Esophagus muscularis mucosa (tissue), 3 donors: ENCODE measurements at regions not wholly inside any gene's neighbourhood (a gene's known extent, or its start where the extent isn't known, plus 50 kb on each side); places are given as distances from the start of the nearest gene placed in this dataset.
"Not testable (repeated sequence)": the region's sequence is repeated elsewhere in the genome, so short reads cannot be mapped to it uniquely, and the experiment has no call there.

Source experiments
- POLR2A ChIP-seq: fragments of 450-650 bp; IDR thresholded peaks from one replicate; pipeline ENCODE4 v1.6.1; 2017; ENCODE audit warnings: antibody characterized with exemption, moderate library complexity, mild to moderate bottlenecking, low read depth
- TF ChIP-seq, protein P1 (sequence below), 3 experiments: fragments of 200-600 bp in 2 of 3; fragments of 450-650 bp in 1 of 3; sonication (generic) in 2 of 3; IDR thresholded peaks; one replicate each; pipeline ENCODE4 v1.5.1; 2017 to 2019; ENCODE audit warnings: antibody characterized with exemption in 3 of 3, mild to moderate bottlenecking in 2 of 3, moderate library complexity in 1 of 3

DNA sequence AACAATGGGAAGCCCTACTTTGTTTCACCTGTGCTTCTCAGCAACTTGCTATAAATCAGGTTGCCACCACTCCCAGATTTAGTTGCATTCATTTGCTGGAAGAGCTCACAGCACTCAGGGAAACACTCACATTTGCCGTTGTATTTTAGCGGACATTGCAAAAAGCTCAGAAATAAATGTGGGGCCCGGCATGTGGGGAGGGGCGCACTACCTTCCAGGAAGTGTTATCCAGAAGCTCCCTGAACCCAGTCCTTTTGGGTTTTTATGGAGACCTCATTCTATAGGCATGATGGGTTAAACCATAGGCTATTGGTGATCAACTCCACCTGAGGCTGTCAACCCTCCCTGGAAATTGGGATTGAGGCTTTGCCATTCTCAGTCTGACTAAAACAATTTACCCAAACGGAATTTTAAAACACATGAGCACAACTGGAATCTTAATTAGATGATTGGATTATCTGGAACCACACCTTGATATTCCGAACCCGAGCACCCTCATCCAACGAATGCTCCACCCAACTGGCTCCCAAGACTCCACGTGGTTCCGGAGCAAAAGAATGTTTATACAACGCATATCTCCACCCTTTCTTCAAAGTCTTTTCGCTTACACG lies 525.9 kb downstream of the CWH43 start:
- TF ChIP-seq, protein P1, sequence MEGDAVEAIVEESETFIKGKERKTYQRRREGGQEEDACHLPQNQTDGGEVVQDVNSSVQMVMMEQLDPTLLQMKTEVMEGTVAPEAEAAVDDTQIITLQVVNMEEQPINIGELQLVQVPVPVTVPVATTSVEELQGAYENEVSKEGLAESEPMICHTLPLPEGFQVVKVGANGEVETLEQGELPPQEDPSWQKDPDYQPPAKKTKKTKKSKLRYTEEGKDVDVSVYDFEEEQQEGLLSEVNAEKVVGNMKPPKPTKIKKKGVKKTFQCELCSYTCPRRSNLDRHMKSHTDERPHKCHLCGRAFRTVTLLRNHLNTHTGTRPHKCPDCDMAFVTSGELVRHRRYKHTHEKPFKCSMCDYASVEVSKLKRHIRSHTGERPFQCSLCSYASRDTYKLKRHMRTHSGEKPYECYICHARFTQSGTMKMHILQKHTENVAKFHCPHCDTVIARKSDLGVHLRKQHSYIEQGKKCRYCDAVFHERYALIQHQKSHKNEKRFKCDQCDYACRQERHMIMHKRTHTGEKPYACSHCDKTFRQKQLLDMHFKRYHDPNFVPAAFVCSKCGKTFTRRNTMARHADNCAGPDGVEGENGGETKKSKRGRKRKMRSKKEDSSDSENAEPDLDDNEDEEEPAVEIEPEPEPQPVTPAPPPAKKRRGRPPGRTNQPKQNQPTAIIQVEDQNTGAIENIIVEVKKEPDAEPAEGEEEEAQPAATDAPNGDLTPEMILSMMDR (IDR thresholded peaks at IDR 0.05) = not testable (repeated sequence)
- not testable (repeated sequence) for TF ChIP-seq POLR2A
